ENCODE measurements at regions not wholly inside any gene's neighbourhood (a gene's known extent, or its start where the extent isn't known, plus 50 kb on each side); places are given as distances from the start of the nearest gene placed in this dataset.

- Histone ChIP-seq H3K4me1 (ENCODE audit: insufficient read depth, low read length) (no peaks in the 10 kb centered on the region), H3K27me3 (ENCODE audit: insufficient read depth, low read length) (no peaks in the 10 kb centered on the region), H3K27ac (ENCODE audit: low read depth, low read length) (no peak overlapping the region), H3K4me2 (ENCODE audit: insufficient read depth, low read length) (no peak overlapping the region), H3K79me2 (ENCODE audit: insufficient read depth, low read length) (no peaks in the 10 kb centered on the region), H3K4me3 (ENCODE audit: insufficient read depth, low read length) (no peak overlapping the region), H4K20me1 (ENCODE audit: insufficient read depth, low read length) (no peaks in the 10 kb centered on the region), H2AFZ (ENCODE audit: low read length) (no peak overlapping the region), H3K9me3 (ENCODE audit: low read depth, low read length) (no peaks in the 10 kb centered on the region), H3K36me3 (ENCODE audit: insufficient read depth, low read length) (no peaks in the 10 kb centered on the region)
- DNase-seq (ENCODE audit: insufficient read length, low spot score, missing footprints): no peak
- no peak for TF ChIP-seq CTCF (IDR thresholded peaks at IDR 0.05; ENCODE audit: extremely low read depth, low read depth, low read length)
These were observed 173.5 kb downstream of the NPFFR2 start for GRCh38 chr4:72205298-72205697.

GRCh38 chr4:72205831-72206230, 174.0 kb downstream of the NPFFR2 start:
- no peak overlapping the region for H3K27ac ChIP-seq (ENCODE audit: low read depth, low read length)
- H3K79me2 ChIP-seq (ENCODE audit: insufficient read depth, low read length): no peaks in the 10 kb centered on the region
- no peak overlapping the region for H3K4me2 ChIP-seq (ENCODE audit: insufficient read depth, low read length)
- H3K9me3 ChIP-seq (ENCODE audit: low read depth, low read length): no peaks in the 10 kb centered on the region
- H3K36me3 ChIP-seq (ENCODE audit: insufficient read depth, low read length): no peaks in the 10 kb centered on the region
- no peak overlapping the region for H2AFZ ChIP-seq (ENCODE audit: low read length)
- no peak for TF ChIP-seq CTCF (IDR thresholded peaks at IDR 0.05; ENCODE audit: extremely low read depth, low read depth, low read length)
- no peaks in the 10 kb centered on the region for H3K27me3 ChIP-seq (ENCODE audit: insufficient read depth, low read length)
- no peak for DNase-seq (ENCODE audit: insufficient read length, low spot score, missing footprints)
- H4K20me1 ChIP-seq (ENCODE audit: insufficient read depth, low read length): no peaks in the 10 kb centered on the region
- H3K4me3 ChIP-seq (ENCODE audit: insufficient read depth, low read length): no peak overlapping the region
- H3K4me1 ChIP-seq (ENCODE audit: insufficient read depth, low read length): no peaks in the 10 kb centered on the region

- Histone ChIP-seq H3K27ac (ENCODE audit: low read depth, low read length) (no peak overlapping the region), H3K4me1 (ENCODE audit: insufficient read depth, low read length) (no peaks in the 10 kb centered on the region), H3K27me3 (ENCODE audit: insufficient read depth, low read length) (no peaks in the 10 kb centered on the region), H3K4me2 (ENCODE audit: insufficient read depth, low read length) (no peak overlapping the region), H3K36me3 (ENCODE audit: insufficient read depth, low read length) (no peaks in the 10 kb centered on the region), H4K20me1 (ENCODE audit: insufficient read depth, low read length) (no peaks in the 10 kb centered on the region), H3K4me3 (ENCODE audit: insufficient read depth, low read length) (no peak overlapping the region), H2AFZ (ENCODE audit: low read length) (no peak overlapping the region), H3K79me2 (ENCODE audit: insufficient read depth, low read length) (no peaks in the 10 kb centered on the region), H3K9me3 (ENCODE audit: low read depth, low read length) (no peaks in the 10 kb centered on the region)
- no peak for DNase-seq (ENCODE audit: insufficient read length, low spot score, missing footprints)
- TF ChIP-seq CTCF (IDR thresholded peaks at IDR 0.05; ENCODE audit: extremely low read depth, low read depth, low read length): no peak
These were observed 175.4 kb downstream of the NPFFR2 start for GRCh38 chr4:72207196-72207595.

GRCh38 chr4:72208421-72209075, 176.7 kb downstream of the NPFFR2 start:
- Histone ChIP-seq H3K36me3 (ENCODE audit: insufficient read depth, low read length) (no peaks in the 10 kb centered on the region), H3K27ac (ENCODE audit: low read depth, low read length) (no peak overlapping the region), H3K4me3 (ENCODE audit: insufficient read depth, low read length) (no peak overlapping the region), H3K79me2 (ENCODE audit: insufficient read depth, low read length) (no peaks in the 10 kb centered on the region), H3K4me1 (ENCODE audit: insufficient read depth, low read length) (no peaks in the 10 kb centered on the region), H4K20me1 (ENCODE audit: insufficient read depth, low read length) (no peaks in the 10 kb centered on the region), H3K27me3 (ENCODE audit: insufficient read depth, low read length) (no peaks in the 10 kb centered on the region), H2AFZ (ENCODE audit: low read length) (no peak overlapping the region), H3K4me2 (ENCODE audit: insufficient read depth, low read length) (no peak overlapping the region), H3K9me3 (ENCODE audit: low read depth, low read length) (no peaks in the 10 kb centered on the region)
- TF ChIP-seq CTCF (IDR thresholded peaks at IDR 0.05; ENCODE audit: extremely low read depth, low read depth, low read length): no peak
- DNase-seq (ENCODE audit: insufficient read length, low spot score, missing footprints): no peak
